Astrocyte of the hippocampus (primary cell): ENCODE measurements at regions not wholly inside any gene's neighbourhood (a gene's known extent, or its start where the extent isn't known, plus 50 kb on each side); places are given as distances from the start of the nearest gene placed in this dataset.
"Not testable (repeated sequence)": the region's sequence is repeated elsewhere in the genome, so short reads cannot be mapped to it uniquely, and the experiment has no call there.

Source experiments
- DNase-seq: peaks from one replicate; pipeline ENCODE4 v3.0.0; 2011; ENCODE audit warnings: low read depth, low spot score

GRCh38 chr3:178967177-178967532, 104.5 kb downstream of the ZMAT3 start:
- DNase-seq: no peak

- DNase-seq: peak; percentile 48
These were observed 105.1 kb downstream of the ZMAT3 start for GRCh38 chr3:178966299-178967176.

GRCh38 chr3:178964551-178964950, 107.1 kb downstream of the ZMAT3 start:
- no peak for DNase-seq

- DNase-seq: no peak
These were observed 110.7 kb downstream of the ZMAT3 start for GRCh38 chr3:178960918-178961317.

- DNase-seq: no peak
These were observed 111.4 kb downstream of the ZMAT3 start for GRCh38 chr3:178960181-178960580.

GRCh38 chr3:178950676-178951075, 120.9 kb downstream of the ZMAT3 start:
- DNase-seq: no peak

- no peak for DNase-seq
These were observed 121.7 kb downstream of the ZMAT3 start for GRCh38 chr3:178949896-178950295.

- no peak for DNase-seq
These were observed 123.1 kb downstream of the ZMAT3 start for GRCh38 chr3:178948546-178948945.

GRCh38 chr3:178947738-178948137, 123.9 kb downstream of the ZMAT3 start:
- DNase-seq: no peak

GRCh38 chr3:178942261-178942660, 129.3 kb downstream of the ZMAT3 start:
- DNase-seq: not testable (repeated sequence)

GRCh38 chr3:178930116-178930515, 141.5 kb downstream of the ZMAT3 start:
- no peak for DNase-seq

- no peak for DNase-seq
These were observed 155.4 kb downstream of the ZMAT3 start for GRCh38 chr3:178916223-178916622.

GRCh38 chr3:178915365-178915764, 156.2 kb downstream of the ZMAT3 start:
- no peak for DNase-seq

GRCh38 chr3:178907081-178907480, 164.5 kb downstream of the ZMAT3 start:
- peak; percentile 11 for DNase-seq

GRCh38 chr3:178901204-178901603, 170.4 kb downstream of the ZMAT3 start:
- DNase-seq: no peak

- no peak for DNase-seq
These were observed 171.5 kb downstream of the ZMAT3 start for GRCh38 chr3:178900029-178900646.

GRCh38 chr3:178895178-178895789, 176.3 kb downstream of the ZMAT3 start:
- no peak for DNase-seq
